SW 1271 (cell line): ENCODE measurements at regions not wholly inside any gene's neighbourhood (a gene's known extent, or its start where the extent isn't known, plus 50 kb on each side); places are given as distances from the start of the nearest gene placed in this dataset.
"Not testable (repeated sequence)": the region's sequence is repeated elsewhere in the genome, so short reads cannot be mapped to it uniquely, and the experiment has no call there.

ENCODE experiments used
- DNase-seq, 2 experiments: peaks; one replicate each; lab custom pipeline; 2025; lab: John Stamatoyannopoulos, UW

- DNase-seq: no peak
Measured at GRCh38 chr6:23659125-23659524, 466.9 kb upstream of the NRSN1 start.

DNA sequence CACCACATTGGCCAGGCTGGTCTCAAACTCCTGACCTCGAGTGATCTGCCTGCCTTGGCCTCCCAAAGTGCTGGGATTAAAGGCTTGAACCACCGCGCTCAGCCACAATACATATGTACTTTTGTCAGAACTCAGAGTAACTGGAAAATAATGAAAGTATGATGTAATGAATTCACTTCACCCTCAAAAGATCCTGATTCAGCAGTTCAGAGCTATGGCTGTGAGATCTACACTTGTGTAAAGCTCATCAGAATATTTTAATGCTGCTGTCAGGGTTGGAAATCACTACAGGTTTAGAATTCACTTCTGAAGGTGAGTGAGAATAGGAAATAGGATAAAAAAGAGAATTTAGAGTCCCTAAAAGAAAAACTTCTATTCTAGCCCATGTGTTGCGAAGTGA is 464.5 kb upstream of the NRSN1 start:
- DNase-seq: no peak

DNA sequence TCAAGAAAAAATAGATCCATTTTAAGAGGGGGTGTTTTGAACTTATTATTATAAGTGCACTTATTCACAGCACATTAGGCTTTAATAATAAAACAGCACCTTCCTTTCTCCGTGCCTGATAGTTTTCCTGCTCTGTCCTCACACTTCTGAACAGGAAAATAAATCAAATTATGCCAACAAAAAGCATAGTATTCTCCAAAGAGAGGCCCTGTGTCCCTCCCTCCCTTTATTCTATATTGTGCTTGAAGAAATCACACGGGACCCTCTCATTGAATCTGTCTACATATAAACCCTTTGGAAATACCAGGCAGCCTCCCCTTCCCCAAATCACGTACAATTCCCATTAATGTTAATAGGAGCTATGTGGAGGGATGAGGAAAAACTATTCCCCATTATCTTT is 462.9 kb upstream of the NRSN1 start:
- no peak for DNase-seq

DNA sequence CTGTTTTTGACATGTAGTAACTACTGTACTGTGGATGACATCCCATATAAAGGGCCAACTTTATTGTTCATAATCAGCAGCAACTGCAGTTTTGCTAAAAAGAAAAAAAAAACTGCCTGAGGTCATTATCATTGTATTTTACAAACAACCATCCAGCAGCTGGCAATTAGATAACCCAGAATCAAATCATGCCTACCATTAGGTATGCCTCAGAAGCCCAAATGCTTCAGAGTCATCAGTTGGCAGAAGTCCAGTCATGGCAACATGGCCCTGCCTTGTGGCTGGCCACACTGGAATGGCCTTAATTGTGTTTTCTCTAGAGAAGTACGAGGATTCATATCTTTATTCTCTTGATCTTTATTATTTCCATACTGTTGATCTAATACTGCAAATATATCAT is 462.4 kb upstream of the NRSN1 start:
- DNase-seq: no peak

- not testable (repeated sequence) for DNase-seq
Measured at GRCh38 chr6:23665911-23666310, 460.1 kb upstream of the NRSN1 start.

GRCh38 chr6:23672737-23673136 is 453.3 kb upstream of the NRSN1 start:
- no peak for DNase-seq

- DNase-seq: no peak
Measured at GRCh38 chr6:23678626-23679025, 447.4 kb upstream of the NRSN1 start.

GRCh38 chr6:23681743-23682142 is 444.3 kb upstream of the NRSN1 start:
- DNase-seq: no peak

DNA sequence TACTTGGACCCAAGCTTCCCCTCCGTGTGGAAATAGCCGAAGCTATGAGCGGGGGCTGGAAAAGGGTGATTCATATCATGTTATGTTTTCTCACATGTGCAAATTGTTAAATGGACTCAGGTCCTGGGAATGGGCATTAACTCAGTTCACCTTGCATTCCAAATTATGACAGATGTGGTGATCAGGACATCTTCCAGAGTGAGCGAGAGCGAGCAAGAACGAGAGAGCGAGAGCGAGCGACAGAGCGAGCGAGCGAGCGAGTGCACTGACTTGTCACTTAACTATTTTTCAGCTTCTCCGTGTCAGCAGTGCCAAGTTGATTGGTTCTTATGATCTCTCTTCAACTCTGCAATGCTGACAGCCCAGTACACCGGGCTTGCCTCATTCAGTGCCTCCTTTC is 437.4 kb upstream of the NRSN1 start:
- DNase-seq: no peak

GRCh38 chr6:23690453-23691049 is 435.5 kb upstream of the NRSN1 start:
- no peak for DNase-seq

DNA sequence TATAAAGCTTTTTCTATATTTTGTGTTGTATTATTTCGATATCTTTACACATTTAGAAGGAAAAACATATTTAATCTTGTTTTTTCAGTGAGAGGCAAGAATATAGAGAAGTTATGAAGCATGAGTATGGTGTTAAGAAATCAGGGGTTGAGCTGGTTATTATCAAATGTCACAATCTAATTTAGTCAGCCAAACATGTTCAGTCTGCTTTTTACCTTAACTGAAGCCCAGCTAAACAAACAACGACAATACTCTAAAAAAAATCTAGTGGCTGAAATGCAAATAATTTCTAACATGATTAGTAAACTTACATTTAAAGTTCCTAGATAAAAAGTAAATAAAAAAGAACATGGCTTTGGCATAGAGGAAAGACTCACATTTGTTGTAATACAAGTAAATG is 433.8 kb upstream of the NRSN1 start:
- no peak for DNase-seq

- no peak for DNase-seq
Measured at GRCh38 chr6:23696992-23697391, 429.0 kb upstream of the NRSN1 start.

DNA sequence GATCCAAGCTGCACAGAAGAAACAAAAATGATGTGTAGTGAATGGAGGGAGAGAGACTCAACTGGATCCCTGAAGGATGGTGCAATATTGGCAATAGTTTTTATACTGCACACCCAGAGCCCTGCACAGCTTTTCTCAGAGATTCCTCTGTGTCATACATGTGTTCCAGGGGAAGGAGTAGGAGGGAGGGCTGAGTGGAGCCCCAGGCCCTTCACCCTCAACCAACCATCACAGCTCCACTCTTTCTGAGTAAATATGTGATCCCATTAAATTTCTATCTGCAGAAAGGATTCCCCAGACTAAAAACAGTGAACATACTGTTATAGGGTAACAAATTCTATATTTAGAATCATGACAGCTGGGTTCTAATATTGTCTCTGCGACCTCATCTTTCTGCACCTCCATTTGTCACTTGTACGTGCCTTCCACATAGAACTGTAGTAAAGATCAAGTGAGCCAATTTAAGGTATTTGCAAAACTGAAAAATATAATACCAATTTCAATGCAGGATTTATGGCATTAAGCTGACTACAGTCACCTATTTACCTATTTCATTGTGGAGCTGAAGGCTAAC is 421.4 kb upstream of the NRSN1 start:
- no peak for DNase-seq

DNA sequence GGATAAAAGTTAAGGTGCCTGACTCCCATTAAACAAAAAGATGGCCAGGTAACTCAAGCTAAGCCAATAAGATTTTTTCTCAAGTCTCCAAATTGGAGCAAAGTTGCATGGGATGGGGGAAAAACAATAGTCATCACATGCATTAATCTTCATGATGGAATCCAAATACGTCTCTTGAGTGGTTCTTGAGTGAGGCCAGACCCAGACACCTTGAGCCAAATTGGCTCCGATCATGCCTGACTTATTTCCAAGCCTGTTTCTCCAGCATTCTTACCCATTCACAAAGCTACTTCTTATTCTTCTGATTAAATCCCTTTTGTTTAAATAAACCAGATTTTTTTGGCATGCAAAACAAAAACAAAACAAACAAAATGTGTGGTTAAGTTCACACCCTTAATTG is 420.3 kb upstream of the NRSN1 start:
- DNase-seq: no peak

DNA sequence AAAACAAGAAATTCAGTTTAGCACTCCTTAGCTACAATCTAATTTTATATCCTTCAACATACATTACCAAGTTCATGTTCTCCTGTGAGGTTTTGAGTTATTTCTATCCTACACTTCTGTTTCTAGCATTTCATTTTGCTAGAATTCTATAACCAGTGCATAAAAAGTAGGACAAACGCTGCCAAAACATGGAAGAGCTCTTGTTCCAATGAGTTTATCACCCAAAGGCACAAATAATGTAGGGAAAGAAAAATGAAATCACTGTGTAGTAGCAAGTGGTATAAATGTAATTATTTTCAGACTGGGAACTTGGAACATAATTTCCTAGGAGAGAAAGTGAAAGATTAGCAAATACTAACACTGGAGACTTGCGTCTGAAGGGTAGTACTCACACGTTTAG is 413.3 kb upstream of the NRSN1 start:
- no peak for DNase-seq

DNA sequence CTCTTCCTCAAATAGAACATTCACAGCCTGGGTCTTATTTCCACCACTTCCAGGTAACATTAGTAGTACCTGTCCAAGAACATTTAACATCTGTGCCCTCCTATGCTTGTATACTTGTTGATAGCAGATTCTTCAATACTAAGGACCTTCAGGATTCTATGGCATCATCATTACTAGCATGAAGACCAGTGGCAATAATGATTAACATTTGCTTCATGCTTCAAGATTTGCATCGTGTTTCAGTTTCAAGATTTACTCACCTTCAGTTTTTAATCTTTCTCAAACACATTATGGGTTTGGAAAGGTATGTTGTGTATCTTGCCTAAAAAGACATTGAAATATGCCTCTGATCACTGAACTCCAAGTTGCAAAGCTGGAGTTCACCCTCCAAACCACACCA is 412.8 kb upstream of the NRSN1 start:
- DNase-seq: no peak

DNA sequence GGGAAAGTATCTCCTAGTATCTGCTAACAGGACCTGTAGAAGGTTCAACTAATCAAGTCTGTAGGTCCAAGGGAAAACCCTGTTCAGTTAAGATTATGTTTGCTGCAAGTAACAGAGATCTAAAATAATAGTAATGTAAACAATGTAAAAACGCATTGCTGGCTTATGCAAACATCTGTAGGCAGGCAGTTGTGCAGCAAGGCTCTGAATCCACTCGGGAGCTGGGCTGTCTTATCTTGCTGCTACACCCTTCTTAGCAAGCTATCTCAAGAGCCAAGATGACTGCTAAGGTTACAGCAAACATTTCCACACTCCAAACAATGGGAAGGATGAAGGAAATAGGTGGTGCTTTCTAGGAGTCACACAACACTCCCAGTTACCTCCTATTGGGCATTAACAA is 397.3 kb upstream of the NRSN1 start:
- DNase-seq: no peak

GRCh38 chr6:23731609-23732008 is 394.4 kb upstream of the NRSN1 start:
- no peak for DNase-seq

DNA sequence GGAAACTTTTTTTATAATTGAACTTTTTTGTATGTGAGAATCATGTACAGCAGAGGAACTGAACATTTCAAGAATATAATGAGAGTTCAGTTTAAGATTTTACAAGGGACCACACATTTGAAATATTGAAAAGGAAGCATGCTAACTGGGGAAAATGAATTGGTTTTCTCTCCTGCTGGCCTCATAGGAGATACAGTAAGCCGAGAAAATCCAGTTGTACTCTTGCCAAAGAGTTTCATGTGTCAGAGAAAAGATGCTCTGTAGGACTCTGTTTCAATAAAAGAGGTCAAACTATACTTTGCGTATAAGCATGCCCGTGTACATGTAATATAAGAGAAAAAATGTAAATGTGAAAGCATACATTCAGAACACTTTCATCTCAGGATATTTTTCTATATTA is 393.5 kb upstream of the NRSN1 start:
- no peak for DNase-seq

DNA sequence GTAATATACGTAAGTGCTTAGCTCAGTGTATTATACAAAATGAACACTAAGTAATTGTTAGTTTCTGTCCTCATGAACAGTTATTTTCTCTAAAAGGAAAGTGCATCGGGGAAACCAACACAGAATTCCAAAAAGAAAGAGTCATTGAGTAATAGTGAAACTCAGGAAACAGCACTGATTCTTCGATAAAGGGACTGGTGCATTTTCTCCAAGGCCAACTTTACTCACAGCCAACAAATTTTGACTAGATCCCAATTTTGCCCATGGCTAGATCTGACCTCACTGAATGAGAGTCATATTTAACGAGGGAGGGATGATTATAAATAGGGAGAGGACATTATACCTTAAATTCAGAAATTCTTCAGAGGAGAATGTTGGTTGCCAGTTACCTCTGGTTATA is 390.9 kb upstream of the NRSN1 start:
- no peak for DNase-seq

GRCh38 chr6:23736577-23736976 is 389.4 kb upstream of the NRSN1 start:
- DNase-seq: no peak

GRCh38 chr6:23747239-23747638 is 378.8 kb upstream of the NRSN1 start:
- DNase-seq: no peak

DNA sequence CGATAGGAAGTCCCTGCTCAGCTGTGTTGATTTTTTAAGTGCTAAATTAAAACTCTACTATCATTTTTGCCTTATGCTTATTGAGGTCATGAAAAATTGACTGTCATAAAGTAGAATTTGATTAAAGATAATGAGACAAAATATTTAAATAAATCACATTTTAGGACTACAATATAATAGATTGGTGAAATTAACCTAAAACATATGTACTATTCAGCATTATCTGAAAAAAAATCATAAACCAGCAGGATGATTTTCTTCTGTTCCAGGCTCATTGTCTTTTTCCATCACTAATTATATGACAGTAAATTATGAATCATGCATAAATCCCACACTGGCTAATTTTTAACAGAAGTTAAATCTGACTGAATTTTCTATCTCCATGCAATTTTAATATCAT is 373.6 kb upstream of the NRSN1 start:
- DNase-seq: no peak

DNA sequence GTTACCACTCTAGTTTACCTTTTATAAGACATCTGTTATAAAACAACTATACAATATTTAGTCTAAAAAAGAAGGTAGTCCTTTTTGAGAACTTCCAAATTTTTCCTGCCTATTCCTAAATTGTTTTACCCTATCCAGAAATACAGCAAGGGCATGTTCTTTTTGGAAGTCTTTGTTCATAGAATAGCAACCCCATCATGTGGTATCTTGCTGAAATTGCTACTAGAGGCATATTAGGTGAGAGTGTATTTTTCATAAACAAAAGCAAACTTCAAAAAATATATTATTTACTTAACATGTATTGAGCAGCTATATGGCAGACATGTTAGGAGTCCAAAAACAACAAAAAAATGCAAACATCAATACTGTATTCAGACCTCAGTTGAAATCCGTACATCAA is 371.8 kb upstream of the NRSN1 start:
- DNase-seq: no peak

DNA sequence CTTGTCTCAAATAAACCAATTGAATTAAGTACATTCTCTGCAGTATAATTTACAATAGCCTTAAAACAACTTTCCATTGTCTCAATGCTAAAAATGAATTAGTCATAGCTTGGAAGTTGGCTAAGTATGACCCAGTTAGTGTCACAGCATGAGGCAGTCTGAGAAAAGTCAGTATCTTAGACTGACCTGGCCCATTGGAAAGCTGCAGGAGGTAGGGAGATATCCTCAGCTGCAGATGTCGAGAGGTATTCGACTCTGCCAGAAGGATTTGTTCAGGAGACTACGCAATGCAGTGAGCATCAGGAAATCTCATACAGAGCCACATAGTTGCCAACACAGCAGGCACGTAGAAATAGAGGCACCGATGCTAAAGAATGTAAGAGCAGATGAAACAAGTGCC is 350.9 kb upstream of the NRSN1 start:
- DNase-seq: no peak
